Keratinocyte (primary cell): ENCODE measurements at regions not wholly inside any gene's neighbourhood (a gene's known extent, or its start where the extent isn't known, plus 50 kb on each side); places are given as distances from the start of the nearest gene placed in this dataset.

Experiments
- DNase-seq: peaks from one replicate; pipeline ENCODE4 v3.0.0-alpha.2; 2011; ENCODE audit warnings: low read depth, missing footprints, low spot score
- FAIRE-seq: peaks from 2 replicates; lab custom pipeline; 2011; peaks lifted over from hg19 to GRCh38; lab: Jason Lieb, UNC
- H2AFZ ChIP-seq: 2 replicates; pipeline ENCODE4 v1.6.0; 2012; ENCODE audit warnings: low read length, control low read depth, inconsistent platforms; ENCODE audit not compliant: control insufficient read depth
- H3K27ac ChIP-seq: 2 replicates; pipeline ENCODE4 v1.5.1; 2011; ENCODE audit warnings: low read length; ENCODE audit not compliant: control insufficient read depth, insufficient read depth
- H3K27me3 ChIP-seq: 3 replicates; pipeline ENCODE4 v1.6.0; 2011; ENCODE audit warnings: low read length; ENCODE audit not compliant: control insufficient read depth, insufficient read depth; ENCODE audit errors: extremely low read depth
- H3K36me3 ChIP-seq, 2 experiments: 2 replicates in 1 of 2; 3 replicates in 1 of 2; pipeline ENCODE4 v1.5.1; 2011; ENCODE audit warnings: low read length in 2 of 2, mild to moderate bottlenecking in 1 of 2; ENCODE audit not compliant: control insufficient read depth in 2 of 2, insufficient read depth in 2 of 2; ENCODE audit errors: extremely low read depth in 1 of 2
- H3K4me1 ChIP-seq: 3 replicates; pipeline ENCODE4 v1.5.1; 2011; ENCODE audit warnings: low read length; ENCODE audit not compliant: control insufficient read depth, insufficient read depth; ENCODE audit errors: extremely low read depth
- H3K4me2 ChIP-seq: 3 replicates; pipeline ENCODE4 v1.6.0; 2011; ENCODE audit warnings: low read depth, low read length; ENCODE audit not compliant: control insufficient read depth, insufficient read depth; ENCODE audit errors: extremely low read depth
- H3K4me3 ChIP-seq, 3 experiments: fragments of 200-600 bp in 1 of 3; sonication (generic) in 1 of 3; 2 replicates in 2 of 3; 3 replicates in 1 of 3; pipeline ENCODE4 v1.5.1; 2011 to 2016; ENCODE audit warnings: low read length in 3 of 3, mild to moderate bottlenecking in 3 of 3, control low read depth in 2 of 3, inconsistent platforms in 1 of 3, low read depth in 1 of 3, mixed read lengths in 1 of 3, mixed run types in 1 of 3, moderate library complexity in 1 of 3; ENCODE audit not compliant: control insufficient read depth in 2 of 3, insufficient read depth in 2 of 3; ENCODE audit errors: extremely low read depth in 1 of 3
- H3K79me2 ChIP-seq: 2 replicates; pipeline ENCODE4 v1.6.0; 2012; ENCODE audit warnings: low read length; ENCODE audit not compliant: control insufficient read depth, insufficient read depth
- H3K9ac ChIP-seq: 3 replicates; pipeline ENCODE4 v1.6.0; 2011; ENCODE audit warnings: low read length; ENCODE audit not compliant: control insufficient read depth, insufficient read depth; ENCODE audit errors: extremely low read depth
- H3K9me1 ChIP-seq: 3 replicates; pipeline ENCODE4 v1.6.0; 2011; ENCODE audit warnings: low read length; ENCODE audit not compliant: control insufficient read depth, insufficient read depth; ENCODE audit errors: extremely low read depth
- H3K9me3 ChIP-seq: 2 replicates; pipeline ENCODE4 v1.5.1; 2012; ENCODE audit warnings: low read depth, low read length; ENCODE audit not compliant: control insufficient read depth
- H4K20me1 ChIP-seq: 3 replicates; pipeline ENCODE4 v1.6.0; 2011; ENCODE audit warnings: low read length; ENCODE audit not compliant: control insufficient read depth, insufficient read depth; ENCODE audit errors: extremely low read depth
- EZH2 ChIP-seq: IDR thresholded peaks from one replicate; pipeline ENCODE4 v1.6.1; 2012; ENCODE audit warnings: inconsistent platforms, mild to moderate bottlenecking, low read length, moderate library complexity
- dilution Hi-C: fragments of 300-500 bp; cut with MboI; formaldehyde crosslinking; loops from one replicate; pipeline ENCODE4 v1.7.0; 2020; ENCODE audit warnings: low sequenced_read_pairs; ENCODE audit not compliant: extremely low pct_ligation_motif_present
- TF ChIP-seq, protein P1 (sequence below), 3 experiments: IDR thresholded peaks in 1 of 3; conservative IDR thresholded peaks in 1 of 3; optimal IDR thresholded peaks in 1 of 3; 2 replicates in 2 of 3; 3 replicates in 1 of 3; pipeline versions ENCODE3 to v1.5.1; 2011; ENCODE audit warnings: low read length in 3 of 3, mild to moderate bottlenecking in 3 of 3, moderate library complexity in 2 of 3, control low read depth in 1 of 3, inconsistent platforms in 1 of 3; ENCODE audit not compliant: insufficient read depth in 2 of 3; ENCODE audit errors: extremely low read depth in 1 of 3

DNA sequence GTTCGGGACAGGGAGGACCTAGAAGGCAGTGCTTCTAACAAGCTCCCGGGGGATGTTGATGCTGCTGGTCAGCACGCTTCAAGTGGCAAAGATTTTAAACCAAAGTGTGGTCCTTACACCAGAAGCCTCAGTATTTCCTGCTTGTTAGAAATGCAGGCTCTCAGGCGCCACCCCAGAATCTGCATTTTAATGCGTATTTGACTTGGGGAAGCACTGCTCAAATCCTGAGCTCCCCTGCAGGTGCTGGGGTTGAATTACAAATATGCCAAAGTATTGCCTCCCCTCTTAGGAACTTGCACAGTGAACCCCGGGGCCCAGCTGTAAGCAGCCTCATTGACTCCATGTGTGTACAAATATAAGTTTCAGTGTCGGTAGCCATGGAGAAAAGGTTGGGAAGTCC lies 70.8 kb upstream of the RAI2 start:
- Histone ChIP-seq H3K27me3 (no peaks in the 10 kb centered on the region), H3K4me2 (no peak overlapping the region), H3K9me3 (no peaks in the 10 kb centered on the region), H3K27ac (no peak overlapping the region), H3K4me3 (no peak overlapping the region), H3K9ac (no peak overlapping the region), H3K4me1 (no peaks in the 10 kb centered on the region), H4K20me1 (no peaks in the 10 kb centered on the region), H3K79me2 (no peaks in the 10 kb centered on the region), H2AFZ (no peak overlapping the region), H3K9me1 (no peaks in the 10 kb centered on the region), H3K36me3 (no peaks in the 10 kb centered on the region)
- FAIRE-seq: no peak
- TF ChIP-seq, protein P1, sequence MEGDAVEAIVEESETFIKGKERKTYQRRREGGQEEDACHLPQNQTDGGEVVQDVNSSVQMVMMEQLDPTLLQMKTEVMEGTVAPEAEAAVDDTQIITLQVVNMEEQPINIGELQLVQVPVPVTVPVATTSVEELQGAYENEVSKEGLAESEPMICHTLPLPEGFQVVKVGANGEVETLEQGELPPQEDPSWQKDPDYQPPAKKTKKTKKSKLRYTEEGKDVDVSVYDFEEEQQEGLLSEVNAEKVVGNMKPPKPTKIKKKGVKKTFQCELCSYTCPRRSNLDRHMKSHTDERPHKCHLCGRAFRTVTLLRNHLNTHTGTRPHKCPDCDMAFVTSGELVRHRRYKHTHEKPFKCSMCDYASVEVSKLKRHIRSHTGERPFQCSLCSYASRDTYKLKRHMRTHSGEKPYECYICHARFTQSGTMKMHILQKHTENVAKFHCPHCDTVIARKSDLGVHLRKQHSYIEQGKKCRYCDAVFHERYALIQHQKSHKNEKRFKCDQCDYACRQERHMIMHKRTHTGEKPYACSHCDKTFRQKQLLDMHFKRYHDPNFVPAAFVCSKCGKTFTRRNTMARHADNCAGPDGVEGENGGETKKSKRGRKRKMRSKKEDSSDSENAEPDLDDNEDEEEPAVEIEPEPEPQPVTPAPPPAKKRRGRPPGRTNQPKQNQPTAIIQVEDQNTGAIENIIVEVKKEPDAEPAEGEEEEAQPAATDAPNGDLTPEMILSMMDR (optimal IDR thresholded peaks at IDR 0.05 in 1 of 3, IDR thresholded peaks at IDR 0.05 in 1 of 3, conservative IDR thresholded peaks at IDR 0.05 in 1 of 3; ENCODE audit: extremely low read depth in 1 of 3, insufficient read depth in 2 of 3, low read length in 3 of 3): no peak
- no peak for TF ChIP-seq EZH2
- no peak for DNase-seq
- dilution Hi-C loops: no loop called here

- Histone ChIP-seq H2AFZ (no peak overlapping the region), H4K20me1 (no peaks in the 10 kb centered on the region), H3K4me1 (no peaks in the 10 kb centered on the region), H3K4me2 (no peak overlapping the region), H3K79me2 (no peaks in the 10 kb centered on the region), H3K27ac (no peak overlapping the region), H3K9ac (no peak overlapping the region), H3K36me3 (no peaks in the 10 kb centered on the region), H3K4me3 (no peak overlapping the region), H3K27me3 (no peaks in the 10 kb centered on the region), H3K9me3 (no peaks in the 10 kb centered on the region), H3K9me1 (no peaks in the 10 kb centered on the region)
- no peak for DNase-seq
- FAIRE-seq: no peak
- TF ChIP-seq, protein P1 (optimal IDR thresholded peaks at IDR 0.05 in 1 of 3, IDR thresholded peaks at IDR 0.05 in 1 of 3, conservative IDR thresholded peaks at IDR 0.05 in 1 of 3; ENCODE audit: extremely low read depth in 1 of 3, insufficient read depth in 2 of 3, low read length in 3 of 3): no peak
- no peak for TF ChIP-seq EZH2
- dilution Hi-C loops: no loop called here
Observed at GRCh38 chrX:17930850-17931249, 69.8 kb upstream of the RAI2 start.
